PC-3 (cell line): ENCODE measurements at regions not wholly inside any gene's neighbourhood (a gene's known extent, or its start where the extent isn't known, plus 50 kb on each side); places are given as distances from the start of the nearest gene placed in this dataset.

ENCODE experiments used
- ATAC-seq: fragments of 200-7000 bp; cut with Tn5 transposase; 2 replicates; pipeline ENCODE4 v1.9.1; 2020; ENCODE audit warnings: mild to moderate bottlenecking, moderate library complexity
- BruUV-seq: library from RNA; stranded (reverse); fragments of 400-500 nt; replicated peaks from 2 replicates; lab custom pipeline; 2021; lab: Mats Ljungman, UMichigan
- CTCF ChIA-PET: fragments of 300-600 bp; sonication (Branson Sonifier 250); formaldehyde crosslinking; loops from one replicate; lab custom pipeline; 2022; ENCODE audit warnings: antibody characterized with exemption; lab: Charles Lee
- POLR2A ChIA-PET: fragments of 300-600 bp; sonication (Branson Sonifier 250); formaldehyde crosslinking; loops from one replicate; lab custom pipeline; 2022; ENCODE audit warnings: antibody characterized with exemption; ENCODE audit not compliant: unreplicated experiment; lab: Charles Lee
- DNase-seq: peaks from one replicate; pipeline ENCODE4 v3.0.0-alpha.2; 2015
- H2AFZ ChIP-seq: fragments of 300-600 bp; sonication (generic); 2 replicates; pipeline ENCODE4 v1.6.0; 2016; ENCODE audit warnings: antibody characterized with exemption, low read length
- H3F3A ChIP-seq: fragments of 300-600 bp; sonication (generic); one replicate; pipeline ENCODE4 v1.6.0; 2017; ENCODE audit warnings: antibody characterized with exemption, low read length, control low read depth, mild to moderate bottlenecking; ENCODE audit not compliant: unreplicated experiment
- H3K27ac ChIP-seq: fragments of 300-600 bp; sonication (generic); 2 replicates; pipeline ENCODE4 v1.5.1; 2016; ENCODE audit warnings: mild to moderate bottlenecking, low read length
- H3K27me3 ChIP-seq: fragments of 300-600 bp; sonication (generic); 2 replicates; pipeline ENCODE4 v1.6.1; 2016; ENCODE audit warnings: low read length, mixed read lengths
- H3K36me3 ChIP-seq: fragments of 300-600 bp; sonication (generic); 2 replicates; pipeline ENCODE4 v1.6.1; 2016; ENCODE audit warnings: low read depth, mixed run types, low read length, mixed read lengths
- H3K4me1 ChIP-seq: fragments of 300-600 bp; sonication (generic); 2 replicates; pipeline ENCODE4 v1.5.1; 2016; ENCODE audit warnings: low read length; ENCODE audit not compliant: insufficient read depth
- H3K4me2 ChIP-seq: fragments of 300-600 bp; sonication (generic); 2 replicates; pipeline ENCODE4 v1.6.0; 2016; ENCODE audit warnings: low read length
- H3K4me3 ChIP-seq: fragments of 300-600 bp; sonication (generic); 2 replicates; pipeline ENCODE4 v1.5.1; 2016; ENCODE audit warnings: mild to moderate bottlenecking, low read length, mixed read lengths
- H3K79me2 ChIP-seq: fragments of 300-600 bp; sonication (generic); 2 replicates; pipeline ENCODE4 v1.6.1; 2017; ENCODE audit warnings: low read length, mixed read lengths
- H3K9ac ChIP-seq: fragments of 300-600 bp; sonication (generic); 2 replicates; pipeline ENCODE4 v1.6.0; 2016; ENCODE audit warnings: mild to moderate bottlenecking, low read length
- H3K9me2 ChIP-seq: fragments of 300-600 bp; sonication (generic); replicated peaks from 2 replicates; pipeline ENCODE4 v1.6.1; 2016; ENCODE audit warnings: mixed run types, low read length, mixed read lengths
- H3K9me3 ChIP-seq: fragments of 300-600 bp; sonication (generic); 2 replicates; pipeline ENCODE4 v1.6.1; 2016; ENCODE audit warnings: low read length, mixed read lengths
- H4K20me1 ChIP-seq: fragments of 300-600 bp; sonication (generic); 2 replicates; pipeline ENCODE4 v1.6.1; 2016; ENCODE audit warnings: low read length, mixed read lengths
- CTCF ChIP-seq: fragments of 300-600 bp; sonication (generic); conservative IDR thresholded peaks from 2 replicates; pipeline ENCODE4 v1.5.1; 2017; ENCODE audit warnings: antibody characterized with exemption, low read depth, mild to moderate bottlenecking, low read length
- EZH2 ChIP-seq: fragments of 300-600 bp; sonication (generic); IDR thresholded peaks from one replicate; pipeline ENCODE4 v1.6.1; 2017; ENCODE audit warnings: antibody characterized with exemption, mild to moderate bottlenecking, low read length; ENCODE audit not compliant: unreplicated experiment
- EZH2phosphoT487 ChIP-seq: fragments of 300-600 bp; sonication (generic); IDR thresholded peaks from 2 replicates; pipeline ENCODE4 v1.6.1; 2018; ENCODE audit warnings: mild to moderate bottlenecking, antibody characterized with exemption, low read length, borderline replicate concordance
- intact Hi-C: fragments of 100-400 bp; cut with micrococcal nuclease; formaldehyde crosslinking; loops from 2 replicates; pipeline ENCODE4 v1.9.0; 2023

GRCh38 chr1:209368864-209369598 lies 214.5 kb upstream of the CAMK1G start:
- ChIA-PET POLR2A (interaction anchor here (0.6 kb wide), 1 partner anchor 105 kb away, joined by 4 read pairs; no protein-coding TSS in a partner anchor), CTCF (interaction anchor here (0.6 to 0.7 kb wide), 3 partner anchors 16 to 1481 kb away, joined by 4 to 5 read pairs (median 4); no protein-coding TSS in a partner anchor)
- Histone ChIP-seq H4K20me1 (no peaks in the 10 kb centered on the region), H3K4me2 (peak overlapping the region; percentile 52), H2AFZ (peak overlapping the region; percentile 58), H3K27me3 (no peaks in the 10 kb centered on the region), H3K27ac (peak overlapping the region; percentile 90), H3F3A (peaks cover 22% of the 10 kb centered on the region), H3K9me2 (0 out of 2 replicates have a peak, but pooled peaks cover 5% of the 10 kb centered on the region), H3K9me3 (no peaks in the 10 kb centered on the region), H3K4me1 (peaks cover 49% of the 10 kb centered on the region), H3K9ac (peak overlapping the region; percentile 20), H3K4me3 (no peak overlapping the region), H3K36me3 (no peaks in the 10 kb centered on the region; the same call in 1 of the 2 replicates), H3K79me2 (no peaks in the 10 kb centered on the region)
- ATAC-seq (peak; percentile 86), DNase-seq (peak; percentile 99)
- no peak for TF ChIP-seq EZH2phosphoT487
- TF ChIP-seq EZH2 = no peak
- TF ChIP-seq CTCF = no peak
- TSS peak; percentile 82 for BruUV-seq
- intact Hi-C loops = no loop called here

- no peaks in the 10 kb centered on the region; the same call in 1 of the 2 replicates for H3K36me3 ChIP-seq
- CTCF ChIA-PET = no interaction called here
- no peaks in the 10 kb centered on the region for H3K27me3 ChIP-seq
- H3K4me3 ChIP-seq = no peak overlapping the region
- H3K79me2 ChIP-seq = no peaks in the 10 kb centered on the region
- H3F3A ChIP-seq = peaks cover 18% of the 10 kb centered on the region
- no peak overlapping the region for H3K27ac ChIP-seq
- no peak overlapping the region for H3K4me2 ChIP-seq
- H3K4me1 ChIP-seq = peaks cover 41% of the 10 kb centered on the region
- POLR2A ChIA-PET = no interaction called here
- TF ChIP-seq CTCF (no peak), EZH2phosphoT487 (no peak), EZH2 (no peak)
- H3K9me2 ChIP-seq = 0 out of 2 replicates have a peak, but pooled peaks cover 5% of the 10 kb centered on the region
- no peak for ATAC-seq
- H3K9me3 ChIP-seq = no peaks in the 10 kb centered on the region
- DNase-seq = no peak
- intact Hi-C loops = no loop called here
- no TSS peak for BruUV-seq
- no peak overlapping the region for H2AFZ ChIP-seq
- H4K20me1 ChIP-seq = no peaks in the 10 kb centered on the region
- H3K9ac ChIP-seq = no peak overlapping the region
Measured at GRCh38 chr1:209370241-209370995, 213.1 kb upstream of the CAMK1G start.
